GM23248 (cell line): ENCODE measurements at regions not wholly inside any gene's neighbourhood (a gene's known extent, or its start where the extent isn't known, plus 50 kb on each side); places are given as distances from the start of the nearest gene placed in this dataset.

Source experiments
- DNase-seq: peaks from one replicate; pipeline ENCODE4 v3.0.0-alpha.2; 2015
- H2AFZ ChIP-seq: fragments of 200-600 bp; sonication (generic); 2 replicates; pipeline ENCODE4 v1.6.1; 2016; ENCODE audit warnings: antibody characterized with exemption
- H3F3A ChIP-seq: fragments of 200-600 bp; sonication (generic); 2 replicates; pipeline ENCODE4 v1.6.1; 2016; ENCODE audit warnings: mild to moderate bottlenecking, antibody characterized with exemption, mixed run types; ENCODE audit not compliant: insufficient read depth
- H3K27ac ChIP-seq: fragments of 200-600 bp; sonication (generic); 2 replicates; pipeline ENCODE4 v1.5.1; 2016; ENCODE audit warnings: mild to moderate bottlenecking
- H3K27me3 ChIP-seq: fragments of 200-600 bp; sonication (generic); replicated peaks from 2 replicates; pipeline ENCODE4 v1.6.1; 2016; ENCODE audit warnings: mild to moderate bottlenecking; ENCODE audit not compliant: insufficient read depth
- H3K36me3 ChIP-seq: fragments of 200-600 bp; sonication (generic); 2 replicates; pipeline ENCODE4 v1.6.1; 2016; ENCODE audit warnings: low read depth, mild to moderate bottlenecking
- H3K4me1 ChIP-seq: fragments of 200-600 bp; sonication (generic); 2 replicates; pipeline ENCODE4 v1.6.1; 2016; ENCODE audit warnings: mild to moderate bottlenecking; ENCODE audit not compliant: insufficient read depth
- H3K4me2 ChIP-seq: fragments of 200-600 bp; sonication (generic); one replicate; pipeline ENCODE4 v1.6.1; 2016; ENCODE audit warnings: mild to moderate bottlenecking; ENCODE audit not compliant: unreplicated experiment
- H3K4me3 ChIP-seq: fragments of 200-600 bp; sonication (generic); 2 replicates; pipeline ENCODE4 v1.5.1; 2016; ENCODE audit warnings: mild to moderate bottlenecking
- H3K79me2 ChIP-seq: fragments of 200-600 bp; sonication (generic); 2 replicates; pipeline ENCODE4 v1.6.1; 2016; ENCODE audit warnings: mild to moderate bottlenecking; ENCODE audit not compliant: insufficient read depth
- H3K9ac ChIP-seq: fragments of 200-600 bp; sonication (generic); 2 replicates; pipeline ENCODE4 v1.6.1; 2016; ENCODE audit warnings: mild to moderate bottlenecking
- H3K9me2 ChIP-seq: fragments of 200-600 bp; sonication (generic); 2 replicates; pipeline ENCODE4 v1.6.1; 2016; ENCODE audit warnings: mixed run types, mild to moderate bottlenecking, moderate library complexity; ENCODE audit not compliant: insufficient read depth
- H3K9me3 ChIP-seq: fragments of 200-600 bp; sonication (generic); one replicate; pipeline ENCODE4 v1.6.1; 2017; ENCODE audit warnings: low read depth
- H4K20me1 ChIP-seq: fragments of 200-600 bp; sonication (generic); 2 replicates; pipeline ENCODE4 v1.6.0; 2016; ENCODE audit not compliant: insufficient read depth
- EZH2 ChIP-seq: fragments of 200-600 bp; sonication (generic); IDR thresholded peaks from 2 replicates; pipeline ENCODE4 v1.6.1; 2018; ENCODE audit warnings: antibody characterized with exemption, mild to moderate bottlenecking; ENCODE audit not compliant: insufficient read depth, poor library complexity, severe bottlenecking
- EZH2phosphoT487 ChIP-seq: fragments of 200-600 bp; sonication (generic); IDR thresholded peaks from 2 replicates; pipeline ENCODE4 v1.6.1; 2018; ENCODE audit warnings: antibody characterized with exemption, moderate library complexity, mild to moderate bottlenecking, low read depth; ENCODE audit not compliant: insufficient read depth
- WGBS, 2 experiments: methylation state at CpG; one replicate each; pipeline ENCODE4 v1.1.6; 2015 to 2017; ENCODE audit warnings: low lambda C conversion rate in 2 of 2, low coverage in 1 of 2; ENCODE audit errors: missing lambda C conversion rate in 2 of 2; 5-methylcytosine and 5-hydroxymethylcytosine counted together
- in situ Hi-C: fragments of 300-500 bp; cut with MboI; formaldehyde crosslinking; loops from 2 replicates; pipeline ENCODE4 v1.15.0; 2020

GRCh38 chr5:121735618-121736017 lies 116.1 kb upstream of the FTMT start:
- Histone ChIP-seq H2AFZ (no peak overlapping the region), H3F3A (no peaks in the 10 kb centered on the region), H3K79me2 (no peaks in the 10 kb centered on the region), H4K20me1 (no peaks in the 10 kb centered on the region), H3K4me2 (no peak overlapping the region), H3K4me3 (no peak overlapping the region), H3K27ac (no peak overlapping the region), H3K4me1 (no peaks in the 10 kb centered on the region), H3K9me3 (no peaks in the 10 kb centered on the region), H3K36me3 (no peaks in the 10 kb centered on the region), H3K9me2 (no peaks in the 10 kb centered on the region), H3K9ac (no peak overlapping the region), H3K27me3 (no peaks in the 10 kb centered on the region)
- no peak for TF ChIP-seq EZH2
- no peak for TF ChIP-seq EZH2phosphoT487
- DNase-seq: no peak
- 44 to 63% methylated on average over 2 of the region's 2 CpGs for WGBS, 2 experiments
- in situ Hi-C loops: no loop called here

GRCh38 chr5:121737120-121737519 lies 114.6 kb upstream of the FTMT start:
- Histone ChIP-seq H3K9ac (no peak overlapping the region), H3F3A (no peaks in the 10 kb centered on the region), H3K9me2 (no peaks in the 10 kb centered on the region), H3K9me3 (no peaks in the 10 kb centered on the region), H4K20me1 (no peaks in the 10 kb centered on the region), H3K36me3 (no peaks in the 10 kb centered on the region), H3K4me1 (no peaks in the 10 kb centered on the region), H3K79me2 (no peaks in the 10 kb centered on the region), H2AFZ (no peak overlapping the region), H3K4me3 (no peak overlapping the region), H3K4me2 (no peak overlapping the region), H3K27ac (no peak overlapping the region), H3K27me3 (no peaks in the 10 kb centered on the region)
- no peak for DNase-seq
- TF ChIP-seq EZH2: no peak
- in situ Hi-C loops: no loop called here
- WGBS, 2 experiments: 61 to 62% methylated on average over 2 of the region's 2 CpGs

DNA sequence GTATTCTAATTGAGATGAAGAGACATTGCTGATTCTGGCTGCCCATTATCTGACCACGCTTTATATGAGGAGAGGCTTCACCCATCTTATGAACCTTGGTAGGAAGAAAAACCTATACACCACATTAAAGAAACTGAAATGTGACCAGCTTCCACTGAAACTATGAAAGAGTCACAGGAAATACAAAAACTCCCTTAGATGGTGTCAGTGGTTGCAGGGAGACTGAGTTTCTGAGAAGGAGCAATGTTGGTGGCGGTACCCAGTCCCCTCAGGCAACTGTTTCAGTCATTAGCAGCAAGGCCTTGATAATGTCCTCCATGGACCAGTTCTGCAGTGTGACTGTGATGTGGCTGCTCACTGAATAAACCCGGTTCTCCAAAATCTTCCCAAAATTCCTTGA lies 110.5 kb upstream of the FTMT start:
- no peaks in the 10 kb centered on the region for H4K20me1 ChIP-seq
- TF ChIP-seq EZH2phosphoT487 (no peak), EZH2 (no peak)
- in situ Hi-C loops: no loop called here
- H3K9me2 ChIP-seq: no peaks in the 10 kb centered on the region
- 55 to 66% methylated on average over 3 of the region's 3 CpGs for WGBS, 2 experiments
- H3K4me3 ChIP-seq: no peak overlapping the region
- H3K27me3 ChIP-seq: no peaks in the 10 kb centered on the region
- DNase-seq: no peak
- H3K4me1 ChIP-seq: no peaks in the 10 kb centered on the region
- no peak overlapping the region for H3K4me2 ChIP-seq
- H3F3A ChIP-seq: no peaks in the 10 kb centered on the region
- no peaks in the 10 kb centered on the region for H3K36me3 ChIP-seq
- no peaks in the 10 kb centered on the region for H3K79me2 ChIP-seq
- H3K9ac ChIP-seq: no peak overlapping the region
- H2AFZ ChIP-seq: no peak overlapping the region
- H3K27ac ChIP-seq: no peak overlapping the region
- H3K9me3 ChIP-seq: no peaks in the 10 kb centered on the region

GRCh38 chr5:121744577-121744976 lies 107.1 kb upstream of the FTMT start:
- Histone ChIP-seq H3K27ac (no peak overlapping the region), H3F3A (no peaks in the 10 kb centered on the region), H3K36me3 (no peaks in the 10 kb centered on the region), H3K4me3 (no peak overlapping the region), H4K20me1 (no peaks in the 10 kb centered on the region), H3K4me1 (no peaks in the 10 kb centered on the region), H3K9ac (no peak overlapping the region), H3K9me3 (no peaks in the 10 kb centered on the region), H3K79me2 (no peaks in the 10 kb centered on the region), H2AFZ (no peak overlapping the region), H3K4me2 (no peak overlapping the region), H3K9me2 (no peaks in the 10 kb centered on the region), H3K27me3 (no peaks in the 10 kb centered on the region)
- no peak for TF ChIP-seq EZH2
- no peak for TF ChIP-seq EZH2phosphoT487
- DNase-seq: no peak
- in situ Hi-C loops: no loop called here

GRCh38 chr5:121745407-121745806 lies 106.3 kb upstream of the FTMT start:
- no peaks in the 10 kb centered on the region for H3K4me1 ChIP-seq
- WGBS, 2 experiments: 47 to 61% methylated on average over 1 of the region's 1 CpG
- no peak overlapping the region for H3K4me2 ChIP-seq
- no peaks in the 10 kb centered on the region for H3K36me3 ChIP-seq
- H3K9me2 ChIP-seq: no peaks in the 10 kb centered on the region
- no peaks in the 10 kb centered on the region for H3K9me3 ChIP-seq
- H4K20me1 ChIP-seq: no peaks in the 10 kb centered on the region
- H2AFZ ChIP-seq: no peak overlapping the region
- H3K27me3 ChIP-seq: no peaks in the 10 kb centered on the region
- DNase-seq: no peak
- TF ChIP-seq EZH2phosphoT487 (no peak), EZH2 (no peak)
- no peaks in the 10 kb centered on the region for H3K79me2 ChIP-seq
- no peak overlapping the region for H3K9ac ChIP-seq
- in situ Hi-C loops: no loop called here
- H3K4me3 ChIP-seq: no peak overlapping the region
- H3K27ac ChIP-seq: no peak overlapping the region
- H3F3A ChIP-seq: no peaks in the 10 kb centered on the region
